ENCODE measurements at regions not wholly inside any gene's neighbourhood (a gene's known extent, or its start where the extent isn't known, plus 50 kb on each side); places are given as distances from the start of the nearest gene placed in this dataset.

DNA sequence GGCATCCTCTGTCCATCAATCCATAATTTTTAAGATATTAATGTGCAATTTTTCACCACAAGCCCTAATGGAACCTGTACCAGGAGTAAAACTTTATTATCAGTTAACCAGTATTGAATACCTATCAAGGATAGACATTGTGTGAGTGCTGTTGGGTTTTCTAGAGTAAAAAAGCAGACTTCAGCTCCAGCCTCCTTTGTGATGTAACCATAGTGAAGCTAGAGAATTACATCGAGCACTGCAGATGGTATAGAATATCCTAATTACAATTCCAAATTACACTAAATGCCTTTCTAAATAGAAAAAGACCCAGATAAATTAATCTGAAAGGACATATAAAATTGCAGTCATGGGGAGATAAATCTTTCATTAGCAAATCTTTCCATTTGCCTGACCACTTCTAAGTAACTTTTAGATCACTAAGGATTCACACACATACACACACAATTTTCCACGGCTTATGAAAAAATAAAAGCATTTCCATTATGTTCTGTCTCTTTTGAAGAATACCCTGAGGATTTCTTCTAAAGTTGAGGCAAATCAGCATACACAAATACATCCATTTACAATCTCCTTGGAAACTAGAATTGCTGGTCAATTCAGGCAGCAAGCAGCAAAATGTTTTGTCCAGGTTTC is 117.1 kb upstream of the TANK start:
- H3K9me3 ChIP-seq (ENCODE audit: insufficient read depth, low read depth, low read length), result no peaks in the 10 kb centered on the region
- H3K79me2 ChIP-seq (ENCODE audit: insufficient read depth, low read length), result no peaks in the 10 kb centered on the region
- no peaks in the 10 kb centered on the region for H3K4me1 ChIP-seq (ENCODE audit: insufficient read depth, low read length, poor library complexity, severe bottlenecking)

GRCh38 chr2:161044095-161044865 is 115.9 kb upstream of the TANK start:
- Histone ChIP-seq H3K79me2 (ENCODE audit: insufficient read depth, low read length) (no peaks in the 10 kb centered on the region), H3K9ac (ENCODE audit: low read depth, low read length, poor library complexity, severe bottlenecking) (no peak overlapping the region), H3K4me2 (ENCODE audit: low read depth, low read length, poor library complexity, severe bottlenecking) (no peak overlapping the region), H3K9me3 (ENCODE audit: insufficient read depth, low read depth, low read length) (no peaks in the 10 kb centered on the region), H4K20me1 (ENCODE audit: insufficient read depth, low read length, poor library complexity, severe bottlenecking) (no peaks in the 10 kb centered on the region), H3K4me3 (ENCODE audit: low read length, poor library complexity, severe bottlenecking) (no peak overlapping the region), H3K27me3 (ENCODE audit: insufficient read depth, low read length, poor library complexity, severe bottlenecking) (no peaks in the 10 kb centered on the region), H3K9me2 (replicated peaks; ENCODE audit: low read depth, low read length) (no peaks in the 10 kb centered on the region), H2AFZ (ENCODE audit: low read length) (no peak overlapping the region), H3K36me3 (ENCODE audit: insufficient read depth, low read length) (no peaks in the 10 kb centered on the region), H3K4me1 (ENCODE audit: insufficient read depth, low read length, poor library complexity, severe bottlenecking) (no peaks in the 10 kb centered on the region), H3F3A (ENCODE audit: low read depth) (no peaks in the 10 kb centered on the region)
- TF ChIP-seq, protein P1, sequence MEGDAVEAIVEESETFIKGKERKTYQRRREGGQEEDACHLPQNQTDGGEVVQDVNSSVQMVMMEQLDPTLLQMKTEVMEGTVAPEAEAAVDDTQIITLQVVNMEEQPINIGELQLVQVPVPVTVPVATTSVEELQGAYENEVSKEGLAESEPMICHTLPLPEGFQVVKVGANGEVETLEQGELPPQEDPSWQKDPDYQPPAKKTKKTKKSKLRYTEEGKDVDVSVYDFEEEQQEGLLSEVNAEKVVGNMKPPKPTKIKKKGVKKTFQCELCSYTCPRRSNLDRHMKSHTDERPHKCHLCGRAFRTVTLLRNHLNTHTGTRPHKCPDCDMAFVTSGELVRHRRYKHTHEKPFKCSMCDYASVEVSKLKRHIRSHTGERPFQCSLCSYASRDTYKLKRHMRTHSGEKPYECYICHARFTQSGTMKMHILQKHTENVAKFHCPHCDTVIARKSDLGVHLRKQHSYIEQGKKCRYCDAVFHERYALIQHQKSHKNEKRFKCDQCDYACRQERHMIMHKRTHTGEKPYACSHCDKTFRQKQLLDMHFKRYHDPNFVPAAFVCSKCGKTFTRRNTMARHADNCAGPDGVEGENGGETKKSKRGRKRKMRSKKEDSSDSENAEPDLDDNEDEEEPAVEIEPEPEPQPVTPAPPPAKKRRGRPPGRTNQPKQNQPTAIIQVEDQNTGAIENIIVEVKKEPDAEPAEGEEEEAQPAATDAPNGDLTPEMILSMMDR (conservative IDR thresholded peaks at IDR 0.05; ENCODE audit: low read length), result no peak
- TF ChIP-seq EZH2phosphoT487 (IDR thresholded peaks at IDR 0.05; ENCODE audit: borderline replicate concordance), result no peak

More for the DNA sequence above, 117.1 kb upstream of the TANK start:
- H3K9me2 ChIP-seq (replicated peaks; ENCODE audit: low read depth, low read length), result no peaks in the 10 kb centered on the region
- no peak overlapping the region for H3K4me2 ChIP-seq (ENCODE audit: low read depth, low read length, poor library complexity, severe bottlenecking)
- H3K36me3 ChIP-seq (ENCODE audit: insufficient read depth, low read length), result no peaks in the 10 kb centered on the region
- H2AFZ ChIP-seq (ENCODE audit: low read length), result no peak overlapping the region
- no peak overlapping the region for H3K4me3 ChIP-seq (ENCODE audit: low read length, poor library complexity, severe bottlenecking)
- H3K9ac ChIP-seq (ENCODE audit: low read depth, low read length, poor library complexity, severe bottlenecking), result no peak overlapping the region
- H3F3A ChIP-seq (ENCODE audit: low read depth), result no peaks in the 10 kb centered on the region
- no peak for TF ChIP-seq EZH2phosphoT487 (IDR thresholded peaks at IDR 0.05; ENCODE audit: borderline replicate concordance)
- TF ChIP-seq, protein P1 (conservative IDR thresholded peaks at IDR 0.05; ENCODE audit: low read length), result no peak
- H3K27me3 ChIP-seq (ENCODE audit: insufficient read depth, low read length, poor library complexity, severe bottlenecking), result no peaks in the 10 kb centered on the region
- no peaks in the 10 kb centered on the region for H4K20me1 ChIP-seq (ENCODE audit: insufficient read depth, low read length, poor library complexity, severe bottlenecking)

- no peak for TF ChIP-seq EZH2phosphoT487 (IDR thresholded peaks at IDR 0.05; ENCODE audit: borderline replicate concordance)
- TF ChIP-seq, protein P1 (conservative IDR thresholded peaks at IDR 0.05; ENCODE audit: low read length), result no peak
Measured at GRCh38 chr2:161044921-161045320, 115.3 kb upstream of the TANK start.

More at GRCh38 chr2:161044921-161045320, 115.3 kb upstream of the TANK start:
- H3K27me3 ChIP-seq (ENCODE audit: insufficient read depth, low read length, poor library complexity, severe bottlenecking), result no peaks in the 10 kb centered on the region
- no peaks in the 10 kb centered on the region for H3F3A ChIP-seq (ENCODE audit: low read depth)
- no peaks in the 10 kb centered on the region for H3K9me2 ChIP-seq (replicated peaks; ENCODE audit: low read depth, low read length)
- H3K36me3 ChIP-seq (ENCODE audit: insufficient read depth, low read length), result no peaks in the 10 kb centered on the region
- H4K20me1 ChIP-seq (ENCODE audit: insufficient read depth, low read length, poor library complexity, severe bottlenecking), result no peaks in the 10 kb centered on the region
- H2AFZ ChIP-seq (ENCODE audit: low read length), result no peak overlapping the region
- H3K4me3 ChIP-seq (ENCODE audit: low read length, poor library complexity, severe bottlenecking), result no peak overlapping the region
- no peaks in the 10 kb centered on the region for H3K4me1 ChIP-seq (ENCODE audit: insufficient read depth, low read length, poor library complexity, severe bottlenecking)
- no peak overlapping the region for H3K9ac ChIP-seq (ENCODE audit: low read depth, low read length, poor library complexity, severe bottlenecking)
- no peak overlapping the region for H3K4me2 ChIP-seq (ENCODE audit: low read depth, low read length, poor library complexity, severe bottlenecking)
- H3K9me3 ChIP-seq (ENCODE audit: insufficient read depth, low read depth, low read length), result no peaks in the 10 kb centered on the region
- no peaks in the 10 kb centered on the region for H3K79me2 ChIP-seq (ENCODE audit: insufficient read depth, low read length)

Measured in Loucy (cell line).